ENCODE measurements at regions not wholly inside any gene's neighbourhood (a gene's known extent, or its start where the extent isn't known, plus 50 kb on each side); places are given as distances from the start of the nearest gene placed in this dataset.

DNA sequence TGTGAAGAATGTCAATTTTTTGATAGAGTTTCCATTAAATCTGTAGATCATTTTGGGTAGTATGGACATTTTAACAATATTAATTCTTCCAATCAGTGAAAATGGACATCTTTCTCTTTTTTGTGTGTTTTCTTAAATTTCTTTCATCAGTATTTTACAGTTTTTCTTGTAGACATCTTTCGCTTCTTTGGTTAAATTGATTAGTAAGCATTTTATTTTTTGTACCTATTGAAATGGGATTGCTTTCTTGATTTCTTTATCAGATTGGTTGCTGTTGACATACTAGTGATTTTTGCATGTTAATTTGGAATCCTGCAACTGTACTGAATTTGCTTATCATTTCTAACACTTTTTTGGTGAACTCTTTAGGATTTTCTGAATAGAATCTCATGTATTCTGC, 683.2 kb upstream of the NCAM2 start (continued):
- TF ChIP-seq, protein P1, sequence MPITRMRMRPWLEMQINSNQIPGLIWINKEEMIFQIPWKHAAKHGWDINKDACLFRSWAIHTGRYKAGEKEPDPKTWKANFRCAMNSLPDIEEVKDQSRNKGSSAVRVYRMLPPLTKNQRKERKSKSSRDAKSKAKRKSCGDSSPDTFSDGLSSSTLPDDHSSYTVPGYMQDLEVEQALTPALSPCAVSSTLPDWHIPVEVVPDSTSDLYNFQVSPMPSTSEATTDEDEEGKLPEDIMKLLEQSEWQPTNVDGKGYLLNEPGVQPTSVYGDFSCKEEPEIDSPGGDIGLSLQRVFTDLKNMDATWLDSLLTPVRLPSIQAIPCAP (CRISPR knock-in tag; IDR thresholded peaks at IDR 0.05; ENCODE audit: borderline replicate concordance): no peak
- TF ChIP-seq TEAD2 (tag; IDR thresholded peaks at IDR 0.05): no peak
- TF ChIP-seq XRCC5 (IDR thresholded peaks at IDR 0.05; ENCODE audit: low read depth, low read length): no peak
- no peak for TF ChIP-seq ZNF274 (IDR thresholded peaks at IDR 0.05; ENCODE audit: borderline replicate concordance, low read depth, low read length)
- TF ChIP-seq, protein P2, sequence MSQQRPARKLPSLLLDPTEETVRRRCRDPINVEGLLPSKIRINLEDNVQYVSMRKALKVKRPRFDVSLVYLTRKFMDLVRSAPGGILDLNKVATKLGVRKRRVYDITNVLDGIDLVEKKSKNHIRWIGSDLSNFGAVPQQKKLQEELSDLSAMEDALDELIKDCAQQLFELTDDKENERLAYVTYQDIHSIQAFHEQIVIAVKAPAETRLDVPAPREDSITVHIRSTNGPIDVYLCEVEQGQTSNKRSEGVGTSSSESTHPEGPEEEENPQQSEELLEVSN (IDR thresholded peaks at IDR 0.05; ENCODE audit: borderline replicate concordance in 1 of 2, extremely low read depth in 1 of 2, insufficient read depth in 1 of 2, insufficient read length in 1 of 2, low read depth in 1 of 2, low read length in 1 of 2, poor library complexity in 1 of 2, severe bottlenecking in 1 of 2): no peak
- TF ChIP-seq STAT5A (IDR thresholded peaks at IDR 0.05; ENCODE audit: borderline replicate concordance, low read length): no peak
- TF ChIP-seq PHF8 (IDR thresholded peaks at IDR 0.05; ENCODE audit: borderline replicate concordance, low read length): no peak
- TF ChIP-seq, protein P3, sequence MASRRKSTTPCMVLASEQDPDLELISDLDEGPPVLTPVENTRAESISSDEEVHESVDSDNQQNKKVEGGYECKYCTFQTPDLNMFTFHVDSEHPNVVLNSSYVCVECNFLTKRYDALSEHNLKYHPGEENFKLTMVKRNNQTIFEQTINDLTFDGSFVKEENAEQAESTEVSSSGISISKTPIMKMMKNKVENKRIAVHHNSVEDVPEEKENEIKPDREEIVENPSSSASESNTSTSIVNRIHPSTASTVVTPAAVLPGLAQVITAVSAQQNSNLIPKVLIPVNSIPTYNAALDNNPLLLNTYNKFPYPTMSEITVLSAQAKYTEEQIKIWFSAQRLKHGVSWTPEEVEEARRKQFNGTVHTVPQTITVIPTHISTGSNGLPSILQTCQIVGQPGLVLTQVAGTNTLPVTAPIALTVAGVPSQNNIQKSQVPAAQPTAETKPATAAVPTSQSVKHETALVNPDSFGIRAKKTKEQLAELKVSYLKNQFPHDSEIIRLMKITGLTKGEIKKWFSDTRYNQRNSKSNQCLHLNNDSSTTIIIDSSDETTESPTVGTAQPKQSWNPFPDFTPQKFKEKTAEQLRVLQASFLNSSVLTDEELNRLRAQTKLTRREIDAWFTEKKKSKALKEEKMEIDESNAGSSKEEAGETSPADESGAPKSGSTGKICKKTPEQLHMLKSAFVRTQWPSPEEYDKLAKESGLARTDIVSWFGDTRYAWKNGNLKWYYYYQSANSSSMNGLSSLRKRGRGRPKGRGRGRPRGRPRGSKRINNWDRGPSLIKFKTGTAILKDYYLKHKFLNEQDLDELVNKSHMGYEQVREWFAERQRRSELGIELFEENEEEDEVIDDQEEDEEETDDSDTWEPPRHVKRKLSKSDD (conservative IDR thresholded peaks at IDR 0.05; ENCODE audit: low read length): no peak
- no peak for TF ChIP-seq YBX1 (IDR thresholded peaks at IDR 0.05)
- no peak for TF ChIP-seq ZNF57 (CRISPR knock-in tag; IDR thresholded peaks at IDR 0.05)
- TF ChIP-seq ZNF217 (CRISPR knock-in tag; IDR thresholded peaks at IDR 0.05): no peak
- TF ChIP-seq FOS (IDR thresholded peaks at IDR 0.05; ENCODE audit: extremely low read depth, insufficient read length): no peak
- TF ChIP-seq MAFG (tag; conservative IDR thresholded peaks at IDR 0.05): peak; percentile 76
- TF ChIP-seq, protein P4, sequence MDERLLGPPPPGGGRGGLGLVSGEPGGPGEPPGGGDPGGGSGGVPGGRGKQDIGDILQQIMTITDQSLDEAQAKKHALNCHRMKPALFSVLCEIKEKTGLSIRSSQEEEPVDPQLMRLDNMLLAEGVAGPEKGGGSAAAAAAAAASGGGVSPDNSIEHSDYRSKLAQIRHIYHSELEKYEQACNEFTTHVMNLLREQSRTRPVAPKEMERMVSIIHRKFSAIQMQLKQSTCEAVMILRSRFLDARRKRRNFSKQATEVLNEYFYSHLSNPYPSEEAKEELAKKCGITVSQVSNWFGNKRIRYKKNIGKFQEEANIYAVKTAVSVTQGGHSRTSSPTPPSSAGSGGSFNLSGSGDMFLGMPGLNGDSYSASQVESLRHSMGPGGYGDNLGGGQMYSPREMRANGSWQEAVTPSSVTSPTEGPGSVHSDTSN (CRISPR knock-in tag; IDR thresholded peaks at IDR 0.05; ENCODE audit: low read depth): no peak
- TF ChIP-seq, protein P4 (tag; conservative IDR thresholded peaks at IDR 0.05; ENCODE audit: low read depth): no peak
- no peak for TF ChIP-seq RBM17 (IDR thresholded peaks at IDR 0.05; ENCODE audit: borderline replicate concordance, low read depth, low read length)
- no peak for TF ChIP-seq SRSF7 (optimal IDR thresholded peaks at IDR 0.05; ENCODE audit: low read depth, low read length)
- TF ChIP-seq MXI1 (IDR thresholded peaks at IDR 0.05; ENCODE audit: low read depth, low read length): no peak
- no peak for TF ChIP-seq SIN3B (IDR thresholded peaks at IDR 0.05; ENCODE audit: low read depth)
- peak; percentile 82 for TF ChIP-seq C11orf30 (IDR thresholded peaks at IDR 0.05; ENCODE audit: low read depth)

All from K562 (cell line).